SJSA1 (cell line): ENCODE measurements at regions not wholly inside any gene's neighbourhood (a gene's known extent, or its start where the extent isn't known, plus 50 kb on each side); places are given as distances from the start of the nearest gene placed in this dataset.
"Not testable (repeated sequence)": the region's sequence is repeated elsewhere in the genome, so short reads cannot be mapped to it uniquely, and the experiment has no call there.

Experiments used
- DNase-seq, 2 experiments: peaks; one replicate each; pipeline ENCODE4 v3.0.0-alpha.2; 2015 to 2020; ENCODE audit warnings: low spot score in 2 of 2, low read depth in 1 of 2
- H3K27ac ChIP-seq: fragments of 250-450 bp; sonication (Bioruptor Pico); 2 replicates; pipeline ENCODE4 v1.5.1; 2020; ENCODE audit warnings: mild to moderate bottlenecking, moderate library complexity
- H3K27me3 ChIP-seq: fragments of 250-450 bp; sonication (Bioruptor Pico); replicated peaks from 2 replicates; pipeline ENCODE4 v1.5.1; 2020; ENCODE audit warnings: mild to moderate bottlenecking, moderate library complexity
- H3K36me3 ChIP-seq: fragments of 250-450 bp; sonication (Bioruptor Pico); 2 replicates; pipeline ENCODE4 v1.5.1; 2020; ENCODE audit warnings: mild to moderate bottlenecking
- H3K4me1 ChIP-seq: fragments of 250-450 bp; sonication (Bioruptor Pico); replicated peaks from 2 replicates; pipeline ENCODE4 v1.6.1; 2021; ENCODE audit warnings: mild to moderate bottlenecking
- H3K4me3 ChIP-seq: fragments of 250-450 bp; sonication (Bioruptor Pico); 2 replicates; pipeline ENCODE4 v1.5.1; 2020; ENCODE audit warnings: mild to moderate bottlenecking
- H3K9me3 ChIP-seq: fragments of 250-450 bp; sonication (Bioruptor Pico); replicated peaks from 2 replicates; pipeline ENCODE4 v1.5.1; 2020; ENCODE audit warnings: mild to moderate bottlenecking

- no peaks in the 10 kb centered on the region for H3K9me3 ChIP-seq
- no peak overlapping the region for H3K27ac ChIP-seq
- no peaks in the 10 kb centered on the region for H3K36me3 ChIP-seq
- H3K27me3 ChIP-seq: no peaks in the 10 kb centered on the region
- no peaks in the 10 kb centered on the region for H3K4me1 ChIP-seq
- no peak overlapping the region for H3K4me3 ChIP-seq
- DNase-seq: no peak
Measured at GRCh38 chr12:23356927-23357708, 592.4 kb downstream of the SOX5 start.

GRCh38 chr12:23359975-23360701 is 589.3 kb downstream of the SOX5 start:
- Histone ChIP-seq H3K27ac (no peak overlapping the region), H3K36me3 (no peaks in the 10 kb centered on the region), H3K9me3 (no peaks in the 10 kb centered on the region), H3K4me3 (no peak overlapping the region), H3K4me1 (no peaks in the 10 kb centered on the region), H3K27me3 (no peaks in the 10 kb centered on the region)
- DNase-seq: no peak

GRCh38 chr12:23361971-23362370 is 587.5 kb downstream of the SOX5 start:
- no peaks in the 10 kb centered on the region for H3K36me3 ChIP-seq
- DNase-seq: no peak

GRCh38 chr12:23368590-23368989 is 580.9 kb downstream of the SOX5 start:
- Histone ChIP-seq H3K27ac (no peak overlapping the region), H3K36me3 (no peaks in the 10 kb centered on the region), H3K4me3 (no peak overlapping the region), H3K4me1 (no peaks in the 10 kb centered on the region), H3K9me3 (no peaks in the 10 kb centered on the region), H3K27me3 (no peaks in the 10 kb centered on the region)
- no peak for DNase-seq

More at GRCh38 chr12:23361971-23362370, 587.5 kb downstream of the SOX5 start:
- H3K4me3 ChIP-seq: no peak overlapping the region
- H3K27me3 ChIP-seq: no peaks in the 10 kb centered on the region
- H3K4me1 ChIP-seq: no peaks in the 10 kb centered on the region
- no peaks in the 10 kb centered on the region for H3K9me3 ChIP-seq
- no peak overlapping the region for H3K27ac ChIP-seq

- H3K4me1 ChIP-seq: no peaks in the 10 kb centered on the region
- no peak overlapping the region for H3K27ac ChIP-seq
- no peaks in the 10 kb centered on the region for H3K36me3 ChIP-seq
- H3K27me3 ChIP-seq: no peaks in the 10 kb centered on the region
- no peaks in the 10 kb centered on the region for H3K9me3 ChIP-seq
- DNase-seq: no peak
- no peak overlapping the region for H3K4me3 ChIP-seq
Measured at GRCh38 chr12:23375621-23376020, 573.8 kb downstream of the SOX5 start.

GRCh38 chr12:23376238-23376637 is 573.2 kb downstream of the SOX5 start:
- Histone ChIP-seq H3K4me1 (no peaks in the 10 kb centered on the region), H3K36me3 (no peaks in the 10 kb centered on the region), H3K27ac (no peak overlapping the region), H3K9me3 (no peaks in the 10 kb centered on the region), H3K27me3 (no peaks in the 10 kb centered on the region), H3K4me3 (no peak overlapping the region)
- DNase-seq: no peak

- Histone ChIP-seq H3K36me3 (no peaks in the 10 kb centered on the region), H3K9me3 (no peaks in the 10 kb centered on the region), H3K4me3 (no peak overlapping the region), H3K4me1 (no peaks in the 10 kb centered on the region), H3K27ac (no peak overlapping the region), H3K27me3 (no peaks in the 10 kb centered on the region)
- DNase-seq: no peak
Measured at GRCh38 chr12:23380419-23381100, 568.9 kb downstream of the SOX5 start.

GRCh38 chr12:23388898-23389297 is 560.6 kb downstream of the SOX5 start:
- not testable (repeated sequence) for H3K27ac ChIP-seq, H3K36me3 ChIP-seq, H3K4me3 ChIP-seq, H3K9me3 ChIP-seq, H3K27me3 ChIP-seq, DNase-seq, H3K4me1 ChIP-seq

GRCh38 chr12:23389315-23389714 is 560.2 kb downstream of the SOX5 start:
- H3K4me1 ChIP-seq, DNase-seq, H3K36me3 ChIP-seq, H3K4me3 ChIP-seq, H3K27me3 ChIP-seq, H3K27ac ChIP-seq, H3K9me3 ChIP-seq: not testable (repeated sequence)

GRCh38 chr12:23399402-23399933 is 550.0 kb downstream of the SOX5 start:
- no peaks in the 10 kb centered on the region for H3K9me3 ChIP-seq
- no peaks in the 10 kb centered on the region for H3K27me3 ChIP-seq
- no peaks in the 10 kb centered on the region for H3K4me1 ChIP-seq
- no peak overlapping the region for H3K4me3 ChIP-seq
- no peak for DNase-seq
- H3K36me3 ChIP-seq: no peaks in the 10 kb centered on the region
- H3K27ac ChIP-seq: no peak overlapping the region

- Histone ChIP-seq H3K4me3 (no peak overlapping the region), H3K27me3 (no peaks in the 10 kb centered on the region), H3K27ac (no peak overlapping the region), H3K36me3 (no peaks in the 10 kb centered on the region), H3K4me1 (no peaks in the 10 kb centered on the region), H3K9me3 (no peaks in the 10 kb centered on the region)
- no peak for DNase-seq
Measured at GRCh38 chr12:23415180-23415579, 534.3 kb downstream of the SOX5 start.

- H3K27me3 ChIP-seq: no peaks in the 10 kb centered on the region
- no peaks in the 10 kb centered on the region for H3K9me3 ChIP-seq
- DNase-seq: no peak
- no peak overlapping the region for H3K4me3 ChIP-seq
- H3K36me3 ChIP-seq: no peaks in the 10 kb centered on the region
- H3K4me1 ChIP-seq: no peaks in the 10 kb centered on the region
- H3K27ac ChIP-seq: no peak overlapping the region
Measured at GRCh38 chr12:23421556-23421955, 527.9 kb downstream of the SOX5 start.

- Histone ChIP-seq H3K27me3 (no peaks in the 10 kb centered on the region), H3K4me3 (no peak overlapping the region), H3K9me3 (no peaks in the 10 kb centered on the region), H3K27ac (no peak overlapping the region), H3K4me1 (no peaks in the 10 kb centered on the region), H3K36me3 (no peaks in the 10 kb centered on the region)
- DNase-seq: no peak
Measured at GRCh38 chr12:23423097-23423687, 526.3 kb downstream of the SOX5 start.
